C4-2B (cell line): ENCODE measurements at regions not wholly inside any gene's neighbourhood (a gene's known extent, or its start where the extent isn't known, plus 50 kb on each side); places are given as distances from the start of the nearest gene placed in this dataset.

ENCODE experiments used
- H3K27ac ChIP-seq: fragments of 450-650 bp; 2 replicates; pipeline ENCODE4 v1.5.1; 2017
- ZFX ChIP-seq: fragments of 450-650 bp; IDR thresholded peaks from 2 replicates; pipeline ENCODE4 v1.6.1; 2017
- TF ChIP-seq, protein P1 (sequence below): fragments of 450-650 bp; conservative IDR thresholded peaks from 2 replicates; pipeline ENCODE4 v1.5.1; 2017; ENCODE audit warnings: mild to moderate bottlenecking

DNA sequence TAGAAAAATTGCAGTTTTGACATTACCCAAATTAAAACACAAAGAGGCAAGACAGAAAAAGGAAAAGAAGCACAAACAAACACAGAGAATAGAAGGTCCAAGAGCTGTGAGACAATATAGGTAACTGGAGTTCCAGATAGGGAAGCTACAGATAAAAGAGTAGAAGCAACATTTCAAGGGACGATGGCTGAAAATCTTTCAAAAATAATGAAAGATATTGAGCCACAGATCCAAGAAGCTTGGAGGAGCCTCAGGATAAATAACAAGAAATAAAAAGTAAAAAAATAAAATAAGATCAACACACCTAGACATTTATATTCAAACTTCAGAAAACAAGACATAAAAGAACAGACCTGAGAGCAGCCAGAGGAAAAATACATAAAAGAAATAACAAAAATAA is 164.9 kb downstream of the FNDC1 start:
- H3K27ac ChIP-seq = no peak overlapping the region
- TF ChIP-seq ZFX = no peak
- TF ChIP-seq, protein P1, sequence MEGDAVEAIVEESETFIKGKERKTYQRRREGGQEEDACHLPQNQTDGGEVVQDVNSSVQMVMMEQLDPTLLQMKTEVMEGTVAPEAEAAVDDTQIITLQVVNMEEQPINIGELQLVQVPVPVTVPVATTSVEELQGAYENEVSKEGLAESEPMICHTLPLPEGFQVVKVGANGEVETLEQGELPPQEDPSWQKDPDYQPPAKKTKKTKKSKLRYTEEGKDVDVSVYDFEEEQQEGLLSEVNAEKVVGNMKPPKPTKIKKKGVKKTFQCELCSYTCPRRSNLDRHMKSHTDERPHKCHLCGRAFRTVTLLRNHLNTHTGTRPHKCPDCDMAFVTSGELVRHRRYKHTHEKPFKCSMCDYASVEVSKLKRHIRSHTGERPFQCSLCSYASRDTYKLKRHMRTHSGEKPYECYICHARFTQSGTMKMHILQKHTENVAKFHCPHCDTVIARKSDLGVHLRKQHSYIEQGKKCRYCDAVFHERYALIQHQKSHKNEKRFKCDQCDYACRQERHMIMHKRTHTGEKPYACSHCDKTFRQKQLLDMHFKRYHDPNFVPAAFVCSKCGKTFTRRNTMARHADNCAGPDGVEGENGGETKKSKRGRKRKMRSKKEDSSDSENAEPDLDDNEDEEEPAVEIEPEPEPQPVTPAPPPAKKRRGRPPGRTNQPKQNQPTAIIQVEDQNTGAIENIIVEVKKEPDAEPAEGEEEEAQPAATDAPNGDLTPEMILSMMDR = no peak

DNA sequence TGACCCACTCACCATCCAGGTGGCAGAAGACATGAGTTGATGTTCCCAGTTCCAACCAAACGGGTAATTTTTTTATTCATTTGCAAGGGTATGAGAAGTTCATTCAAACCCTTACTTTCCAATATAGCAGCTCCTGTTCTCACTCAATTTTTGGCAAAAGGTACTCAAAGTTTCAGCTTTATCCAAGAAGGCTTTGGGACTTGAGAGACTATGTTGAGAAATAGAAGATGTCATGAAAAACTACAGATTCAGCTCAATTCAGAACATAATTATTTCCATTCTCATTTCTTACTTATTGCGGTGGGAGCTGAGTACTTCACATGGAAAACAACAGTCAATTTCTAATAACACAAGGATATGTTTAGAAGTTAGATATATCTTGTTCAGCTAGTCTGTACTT is 162.3 kb downstream of the FNDC1 start:
- TF ChIP-seq, protein P1 = no peak
- no peak for TF ChIP-seq ZFX

DNA sequence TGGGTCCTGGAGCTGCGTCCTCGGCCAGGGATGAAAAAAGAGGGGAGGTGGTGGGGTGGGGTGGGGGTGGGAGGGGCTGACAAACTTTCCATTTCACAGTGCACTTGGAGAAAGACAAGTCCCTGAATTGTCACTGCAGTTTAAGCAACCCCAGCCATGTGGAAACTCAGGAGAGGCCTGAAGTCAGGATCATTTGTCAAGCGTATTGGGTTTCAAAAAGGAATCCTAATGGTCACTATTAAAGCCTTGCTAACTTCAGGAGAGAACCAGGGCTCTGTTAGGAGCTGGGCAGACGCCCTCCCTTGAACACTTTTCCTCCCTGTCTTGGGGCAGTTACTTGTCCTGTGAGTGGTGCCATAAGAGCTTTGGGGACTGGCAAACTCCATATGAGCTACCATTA is 159.9 kb downstream of the FNDC1 start:
- no peak for TF ChIP-seq ZFX
- TF ChIP-seq, protein P1 = no peak
- H3K27ac ChIP-seq = no peak overlapping the region

More for the DNA sequence above, 162.3 kb downstream of the FNDC1 start:
- no peak overlapping the region for H3K27ac ChIP-seq

DNA sequence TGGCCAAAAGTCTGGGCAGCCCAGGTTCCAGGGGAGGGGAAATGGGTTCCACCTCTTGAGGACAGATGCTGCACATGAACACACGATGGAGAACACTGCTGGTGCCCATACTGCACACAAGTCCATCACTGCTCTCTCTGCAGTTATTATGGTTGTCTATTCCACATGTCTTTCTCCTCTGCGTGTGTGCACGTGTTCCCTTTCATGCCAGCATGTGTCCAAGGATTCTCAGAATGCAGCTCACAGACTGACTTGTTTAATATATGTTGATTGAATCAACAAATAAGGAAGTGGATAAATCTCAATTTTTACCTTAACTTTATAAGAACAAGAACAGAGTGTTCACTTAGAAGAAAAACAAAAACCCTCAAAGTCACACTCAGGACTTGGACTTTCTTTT is 158.9 kb downstream of the FNDC1 start:
- TF ChIP-seq, protein P1 = no peak
- no peak for TF ChIP-seq ZFX
- H3K27ac ChIP-seq = no peak overlapping the region

DNA sequence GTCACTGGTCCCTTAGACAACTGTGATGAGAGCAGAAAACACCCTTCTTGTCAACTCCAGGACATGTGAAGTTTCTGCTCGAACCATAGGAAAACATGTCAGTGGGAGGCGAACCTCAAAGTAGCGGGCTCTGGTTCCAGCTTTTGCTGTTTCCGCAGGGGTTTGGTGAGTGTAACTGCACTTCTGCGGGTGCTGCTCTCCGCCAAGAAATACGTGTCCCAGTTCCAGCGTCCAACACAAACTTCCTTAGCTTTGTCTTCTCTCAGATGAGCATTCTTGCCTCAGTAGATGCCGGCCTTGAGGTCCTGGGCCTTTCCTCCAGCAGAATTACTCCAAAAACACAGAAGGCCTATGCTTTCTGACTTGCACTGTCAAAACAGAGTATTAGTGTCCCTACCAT is 156.3 kb downstream of the FNDC1 start:
- TF ChIP-seq, protein P1 = no peak
- no peak for TF ChIP-seq ZFX

DNA sequence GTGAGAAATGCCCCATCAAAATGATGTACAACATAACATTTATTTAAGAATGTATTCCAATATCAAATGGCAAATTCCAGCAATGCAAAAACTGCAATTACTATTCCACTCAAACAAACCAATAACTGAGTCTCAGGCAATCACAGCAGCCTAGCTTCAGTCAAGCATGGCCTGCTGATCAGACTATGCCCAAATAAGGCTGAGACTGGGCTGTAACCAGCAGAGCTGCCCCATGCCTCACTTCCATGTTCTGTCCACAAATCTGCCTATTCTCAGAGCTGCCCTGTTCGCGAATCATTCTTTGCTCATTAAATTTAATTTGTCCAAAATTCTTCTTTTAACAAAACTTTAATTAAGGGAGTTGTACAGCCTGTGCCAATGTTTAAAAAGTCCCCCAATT is 155.4 kb downstream of the FNDC1 start:
- no peak for TF ChIP-seq ZFX
- TF ChIP-seq, protein P1 = no peak
- no peak overlapping the region for H3K27ac ChIP-seq

More for the DNA sequence above, 156.3 kb downstream of the FNDC1 start:
- no peak overlapping the region for H3K27ac ChIP-seq
